H1 (cell line): ENCODE measurements at regions not wholly inside any gene's neighbourhood (a gene's known extent, or its start where the extent isn't known, plus 50 kb on each side); places are given as distances from the start of the nearest gene placed in this dataset.

Source experiments
- CTCF ChIP-seq, 3 experiments: IDR thresholded peaks; 1 replicate in 2 of 3; 2 replicates in 1 of 3; pipeline versions ENCODE4 v1.5.1 to v1.6.1; 2011; ENCODE audit warnings: low read length in 3 of 3, mild to moderate bottlenecking in 3 of 3, inconsistent platforms in 2 of 3, low read depth in 1 of 3, moderate library complexity in 1 of 3; ENCODE audit not compliant: insufficient read depth in 1 of 3; ENCODE audit errors: control extremely low read depth in 1 of 3
- E2F6 ChIP-seq: IDR thresholded peaks from 2 replicates; pipeline ENCODE4 v1.6.1; 2012; ENCODE audit warnings: inconsistent platforms
- EP300 ChIP-seq, 2 experiments: IDR thresholded peaks; 1 replicate in 1 of 2; 2 replicates in 1 of 2; pipeline ENCODE4 v1.6.1; 2011 to 2012; ENCODE audit warnings: low read depth in 2 of 2, low read length in 2 of 2, mild to moderate bottlenecking in 2 of 2, borderline replicate concordance in 1 of 2, inconsistent platforms in 1 of 2, moderate library complexity in 1 of 2
- JUN ChIP-seq: IDR thresholded peaks from 2 replicates; pipeline ENCODE4 v1.6.1; 2011; ENCODE audit warnings: low read depth, mild to moderate bottlenecking, improper control_type of control experiment, low read length
- MAX ChIP-seq: IDR thresholded peaks from 2 replicates; pipeline ENCODE4 v1.6.1; 2012; ENCODE audit warnings: inconsistent platforms
- POLR2A ChIP-seq, 2 experiments: IDR thresholded peaks; 1 replicate in 1 of 2; 2 replicates in 1 of 2; pipeline ENCODE4 v1.6.1; 2011; ENCODE audit warnings: low read depth in 2 of 2, low read length in 2 of 2, mild to moderate bottlenecking in 2 of 2; ENCODE audit errors: control extremely low read depth in 1 of 2
- POLR2AphosphoS5 ChIP-seq: IDR thresholded peaks from 2 replicates; pipeline ENCODE4 v1.6.1; 2011; ENCODE audit warnings: low read depth, low read length
- SIX5 ChIP-seq: IDR thresholded peaks from 2 replicates; pipeline ENCODE4 v1.6.1; 2011; ENCODE audit warnings: mild to moderate bottlenecking, low read depth, low read length
- TEAD4 ChIP-seq: IDR thresholded peaks from 2 replicates; pipeline ENCODE4 v1.6.1; 2012; ENCODE audit warnings: low read depth, low read length, inconsistent platforms, mixed read lengths

- no peak for TF ChIP-seq POLR2A (IDR thresholded peaks at IDR 0.05; ENCODE audit: control extremely low read depth in 1 of 2, low read depth in 2 of 2, low read length in 2 of 2)
- no peak for TF ChIP-seq SIX5
- no peak for TF ChIP-seq JUN
- no peak for TF ChIP-seq E2F6
- TF ChIP-seq POLR2AphosphoS5: no peak
- TF ChIP-seq MAX: no peak
- TF ChIP-seq TEAD4: no peak
- TF ChIP-seq EP300 (IDR thresholded peaks at IDR 0.05; ENCODE audit: borderline replicate concordance in 1 of 2, low read depth in 2 of 2, low read length in 2 of 2): no peak
- no peak for TF ChIP-seq CTCF (IDR thresholded peaks at IDR 0.05; ENCODE audit: control extremely low read depth in 1 of 3, insufficient read depth in 1 of 3, low read depth in 1 of 3, low read length in 3 of 3)
Measured at GRCh38 chr15:31591908-31592307, 265.3 kb downstream of the KLF13 start.
